IMR-90 (cell line): ENCODE measurements at regions not wholly inside any gene's neighbourhood (a gene's known extent, or its start where the extent isn't known, plus 50 kb on each side); places are given as distances from the start of the nearest gene placed in this dataset.

Source experiments
- CEBPB ChIP-seq: IDR thresholded peaks from 2 replicates; pipeline ENCODE4 v1.6.1; 2012; ENCODE audit warnings: low read depth, low read length, improper control_type of control experiment
- CTCF ChIP-seq: conservative IDR thresholded peaks from 2 replicates; pipeline ENCODE4 v1.5.1; 2012; ENCODE audit warnings: mild to moderate bottlenecking, low read depth, low read length, improper control_type of control experiment
- ELK1 ChIP-seq: fragments of 150-350 bp; IDR thresholded peaks from 2 replicates; pipeline ENCODE4 v1.6.1; 2016; ENCODE audit warnings: low read depth, mild to moderate bottlenecking, low read length, moderate library complexity, borderline replicate concordance
- MAZ ChIP-seq: IDR thresholded peaks from 2 replicates; pipeline ENCODE4 v1.6.1; 2012; ENCODE audit warnings: low read depth, mild to moderate bottlenecking, low read length, improper control_type of control experiment, moderate library complexity, borderline replicate concordance
- POLR2A ChIP-seq: IDR thresholded peaks from 2 replicates; pipeline ENCODE4 v1.6.1; 2012; ENCODE audit warnings: mild to moderate bottlenecking, low read depth, low read length
- SMC3 ChIP-seq: fragments of 150-350 bp; IDR thresholded peaks from 2 replicates; pipeline ENCODE4 v1.6.1; 2016; ENCODE audit warnings: low read depth, mild to moderate bottlenecking, antibody characterized with exemption, low read length, moderate library complexity
- USF2 ChIP-seq: fragments of 150-350 bp; IDR thresholded peaks from 2 replicates; pipeline ENCODE4 v1.6.1; 2017; ENCODE audit warnings: mild to moderate bottlenecking, antibody characterized with exemption, low read length, low read depth

- TF ChIP-seq CTCF (no peak), POLR2A (no peak), ELK1 (no peak), USF2 (no peak), SMC3 (no peak), MAZ (no peak), CEBPB (no peak)
Observed at GRCh38 chr1:95406279-95406678, 172.3 kb downstream of the RWDD3 start.
